Body of pancreas (tissue), 4 donors: ENCODE measurements at regions not wholly inside any gene's neighbourhood (a gene's known extent, or its start where the extent isn't known, plus 50 kb on each side); places are given as distances from the start of the nearest gene placed in this dataset.

ENCODE experiments used
- ATAC-seq: fragments of 150-250 bp; one replicate; pipeline ENCODE4 v1.9.1; 2016
- DNase-seq, 4 donors: peaks; one replicate each; pipeline ENCODE4 v3.0.0-alpha.2; 2019
- H3K27ac ChIP-seq, 4 donors: fragments of 200-600 bp; sonication (generic); 1 replicate in 3 of 4; 2 replicates in 1 of 4; pipeline versions ENCODE4 v1.5.1 to v1.6.1; 2016 to 2019; ENCODE audit warnings: mild to moderate bottlenecking in 1 of 4, mixed read lengths in 1 of 4, moderate library complexity in 1 of 4
- H3K27me3 ChIP-seq, 2 donors: fragments of 200-600 bp; sonication (generic); one replicate each; pipeline ENCODE4 v1.6.0; 2016; ENCODE audit warnings: mild to moderate bottlenecking in 1 of 2
- H3K36me3 ChIP-seq, 2 donors: fragments of 200-600 bp; sonication (generic); replicated peaks in 1 of 2; 2 replicates each; pipeline ENCODE4 v1.5.1; 2016; ENCODE audit warnings: low read depth in 2 of 2; ENCODE audit not compliant: insufficient read depth in 1 of 2
- H3K4me1 ChIP-seq: fragments of 200-600 bp; sonication (generic); one replicate; pipeline ENCODE4 v1.6.0; 2016
- H3K4me3 ChIP-seq, 2 donors: fragments of 200-600 bp; sonication (generic); 1 replicate in 1 of 2; 2 replicates in 1 of 2; pipeline ENCODE4 v1.5.1; 2016 to 2019
- H3K9me3 ChIP-seq, 3 donors: fragments of 200-600 bp; sonication (generic); 1 replicate in 2 of 3; 2 replicates in 1 of 3; pipeline ENCODE4 v1.5.1; 2016
- POLR2A ChIP-seq, 3 donors: fragments of 450-650 bp; IDR thresholded peaks; one replicate each; pipeline ENCODE4 v1.6.1; 2016; ENCODE audit warnings: antibody characterized with exemption in 3 of 3, mild to moderate bottlenecking in 2 of 3
- WGBS, 2 donors: methylation state at CpG; one replicate each; pipeline ENCODE4 v1.1.5; 2017; 5-methylcytosine and 5-hydroxymethylcytosine counted together
- intact Hi-C: fragments of 100-400 bp; cut with DNase I; formaldehyde crosslinking; loops from one replicate; pipeline ENCODE4 v1.15.1; 2023
- TF ChIP-seq, protein P1 (sequence below), 7 experiments: fragments of 450-650 bp in 4 of 7; fragments of 200-600 bp in 3 of 7; sonication (generic) in 3 of 7; IDR thresholded peaks; one replicate each; pipeline ENCODE4 v1.5.1; 2016 to 2019; ENCODE audit warnings: antibody characterized with exemption in 7 of 7

- Histone ChIP-seq H3K27ac (no peak overlapping the region), H3K27me3 (no peaks in the 10 kb centered on the region), H3K9me3 (no peaks in the 10 kb centered on the region), H3K4me3 (no peak overlapping the region), H3K36me3 (no peaks in the 10 kb centered on the region), H3K4me1 (no peaks in the 10 kb centered on the region)
- DNase-seq: no peak
- no peak for ATAC-seq
- TF ChIP-seq, protein P1, sequence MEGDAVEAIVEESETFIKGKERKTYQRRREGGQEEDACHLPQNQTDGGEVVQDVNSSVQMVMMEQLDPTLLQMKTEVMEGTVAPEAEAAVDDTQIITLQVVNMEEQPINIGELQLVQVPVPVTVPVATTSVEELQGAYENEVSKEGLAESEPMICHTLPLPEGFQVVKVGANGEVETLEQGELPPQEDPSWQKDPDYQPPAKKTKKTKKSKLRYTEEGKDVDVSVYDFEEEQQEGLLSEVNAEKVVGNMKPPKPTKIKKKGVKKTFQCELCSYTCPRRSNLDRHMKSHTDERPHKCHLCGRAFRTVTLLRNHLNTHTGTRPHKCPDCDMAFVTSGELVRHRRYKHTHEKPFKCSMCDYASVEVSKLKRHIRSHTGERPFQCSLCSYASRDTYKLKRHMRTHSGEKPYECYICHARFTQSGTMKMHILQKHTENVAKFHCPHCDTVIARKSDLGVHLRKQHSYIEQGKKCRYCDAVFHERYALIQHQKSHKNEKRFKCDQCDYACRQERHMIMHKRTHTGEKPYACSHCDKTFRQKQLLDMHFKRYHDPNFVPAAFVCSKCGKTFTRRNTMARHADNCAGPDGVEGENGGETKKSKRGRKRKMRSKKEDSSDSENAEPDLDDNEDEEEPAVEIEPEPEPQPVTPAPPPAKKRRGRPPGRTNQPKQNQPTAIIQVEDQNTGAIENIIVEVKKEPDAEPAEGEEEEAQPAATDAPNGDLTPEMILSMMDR (IDR thresholded peaks at IDR 0.05): no peak
- TF ChIP-seq POLR2A (IDR thresholded peaks at IDR 0.05): no peak
- intact Hi-C loops: no loop called here
- 20 to 31% methylated on average over 2 of the region's 2 CpGs for WGBS, 2 donors
Measured at GRCh38 chr10:31102421-31102820, 70.8 kb upstream of the ZNF438 start.

DNA sequence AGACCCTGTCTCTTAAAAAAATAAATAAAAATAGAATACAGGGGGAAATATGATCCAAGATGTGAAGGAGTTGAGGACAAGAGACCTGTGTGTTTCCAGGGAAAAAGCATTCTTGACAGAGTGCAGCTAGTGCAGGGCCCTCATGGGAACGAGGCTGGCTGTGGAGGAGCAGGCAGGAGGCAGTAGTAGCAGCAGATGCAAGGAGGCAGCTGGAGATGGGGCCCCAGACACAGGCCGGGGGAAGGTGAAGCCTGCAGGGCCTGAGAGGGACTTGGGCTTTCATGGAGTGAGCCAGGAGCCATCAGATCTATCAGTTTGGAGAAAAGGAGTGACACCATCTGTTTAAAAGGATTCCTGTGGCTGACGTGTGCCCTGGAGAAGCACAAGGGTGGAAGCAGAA, 71.4 kb upstream of the ZNF438 start:
- ATAC-seq: no peak
- Histone ChIP-seq H3K4me1 (no peaks in the 10 kb centered on the region), H3K27ac (no peak overlapping the region), H3K27me3 (no peaks in the 10 kb centered on the region), H3K36me3 (no peaks in the 10 kb centered on the region), H3K4me3 (no peak overlapping the region), H3K9me3 (no peaks in the 10 kb centered on the region)
- TF ChIP-seq, protein P1 (IDR thresholded peaks at IDR 0.05): no peak
- TF ChIP-seq POLR2A (IDR thresholded peaks at IDR 0.05): no peak
- intact Hi-C loops: no loop called here
- DNase-seq: no peak
- 57 to 72% methylated on average over 3 of the region's 3 CpGs for WGBS, 2 donors

- Histone ChIP-seq H3K4me1 (no peaks in the 10 kb centered on the region), H3K36me3 (no peaks in the 10 kb centered on the region), H3K27me3 (no peaks in the 10 kb centered on the region), H3K27ac (no peak overlapping the region), H3K4me3 (no peak overlapping the region), H3K9me3 (no peaks in the 10 kb centered on the region)
- ATAC-seq (no peak), DNase-seq (no peak)
- no peak for TF ChIP-seq POLR2A (IDR thresholded peaks at IDR 0.05)
- TF ChIP-seq, protein P1 (IDR thresholded peaks at IDR 0.05): no peak
- 66 to 79% methylated on average over 3 of the region's 3 CpGs for WGBS, 2 donors
- intact Hi-C loops: no loop called here
Measured at GRCh38 chr10:31112961-31113360, 81.3 kb upstream of the ZNF438 start.

GRCh38 chr10:31116226-31116625, 84.6 kb upstream of the ZNF438 start:
- intact Hi-C loops: no loop called here
- Histone ChIP-seq H3K27ac (no peak overlapping the region), H3K27me3 (no peaks in the 10 kb centered on the region), H3K9me3 (no peaks in the 10 kb centered on the region), H3K36me3 (no peaks in the 10 kb centered on the region), H3K4me1 (peaks cover 8% of the 10 kb centered on the region), H3K4me3 (no peak overlapping the region)
- TF ChIP-seq, protein P1 (IDR thresholded peaks at IDR 0.05): no peak
- no peak for TF ChIP-seq POLR2A (IDR thresholded peaks at IDR 0.05)
- DNase-seq (no peak), ATAC-seq (no peak)
- 78 to 82% methylated on average over 6 of the region's 6 CpGs for WGBS, 2 donors

GRCh38 chr10:31118556-31118955, 86.9 kb upstream of the ZNF438 start:
- Histone ChIP-seq H3K36me3 (no peaks in the 10 kb centered on the region), H3K27ac (no peak overlapping the region), H3K4me3 (no peak overlapping the region), H3K27me3 (no peaks in the 10 kb centered on the region), H3K9me3 (no peaks in the 10 kb centered on the region), H3K4me1 (peaks cover 15% of the 10 kb centered on the region)
- ATAC-seq (no peak), DNase-seq (no peak)
- WGBS, 2 donors: 74 to 83% methylated on average over 3 of the region's 3 CpGs
- intact Hi-C loops: no loop called here
- TF ChIP-seq POLR2A (IDR thresholded peaks at IDR 0.05): no peak
- TF ChIP-seq, protein P1 (IDR thresholded peaks at IDR 0.05): no peak
